ENCODE measurements at regions not wholly inside any gene's neighbourhood (a gene's known extent, or its start where the extent isn't known, plus 50 kb on each side); places are given as distances from the start of the nearest gene placed in this dataset.
A peak's percentile ranks its signal among the peaks of the same experiment; 100 is the strongest.

GRCh38 chr7:26091933-26092332 is 60.1 kb upstream of the NFE2L3 start:
- no peak overlapping the region for H3K4me2 ChIP-seq (ENCODE audit: low read length)
- RAD21 ChIA-PET (ENCODE audit: low non-redundant PET in 1 of 2, low total read pairs in 2 of 2, uncharacterized antibody in 2 of 2, unreplicated experiment in 2 of 2): no interaction called here
- H2AFZ ChIP-seq (ENCODE audit: low read depth, low read length, poor library complexity, severe bottlenecking): peak overlapping the region; percentile 99
- H4K20me1 ChIP-seq (ENCODE audit: insufficient read depth): no peaks in the 10 kb centered on the region
- DNase-seq (ENCODE audit: low read depth, low spot score): no peak
- H3K27ac ChIP-seq (ENCODE audit: low read depth, low read length): no peak overlapping the region
- no peak for TF ChIP-seq SRF (IDR thresholded peaks at IDR 0.05; ENCODE audit: low read depth)
- peak in 2 of 3 experiments; percentile 16 to 38; a peak in 3 of 6 replicates for TF ChIP-seq CTCF (IDR thresholded peaks at IDR 0.05 in 2 of 3, conservative IDR thresholded peaks at IDR 0.05 in 1 of 3; ENCODE audit: borderline replicate concordance in 1 of 3, insufficient read depth in 1 of 3, low read depth in 2 of 3, low read length in 2 of 3)
- TF ChIP-seq YY1 (IDR thresholded peaks at IDR 0.05; ENCODE audit: extremely low read depth, insufficient replicate concordance, low read depth, low read length): no peak
- peak; percentile 76 for ATAC-seq
- POLR2A ChIA-PET: no interaction called here
- BruUV-seq (replicated peaks): no TSS peak
- peaks cover 0 to 3% of the 10 kb centered on the region in 2 experiments; a peak in 1 of 4 replicates for H3K4me1 ChIP-seq (ENCODE audit: control insufficient read depth in 1 of 2, insufficient read depth in 2 of 2, low read length in 2 of 2)
- H3K27me3 ChIP-seq (ENCODE audit: insufficient read depth, low read length): no peaks in the 10 kb centered on the region
- no peaks in the 10 kb centered on the region for H3K79me2 ChIP-seq (ENCODE audit: insufficient read depth, low read length)
- no peaks in the 10 kb centered on the region for H3K9me2 ChIP-seq (ENCODE audit: insufficient read depth)
- no peaks in the 10 kb centered on the region for H3K9me3 ChIP-seq (ENCODE audit: control insufficient read depth in 1 of 2, insufficient read depth in 1 of 2, low read depth in 1 of 2, low read length in 2 of 2)
- no peak overlapping the region for H3K4me3 ChIP-seq (replicated peaks in 1 of 2; ENCODE audit: low read depth in 1 of 2, low read length in 2 of 2)
- intact Hi-C loops (cut with micrococcal nuclease): loop anchor here (1.0 to 5.0 kb wide), 6 partner anchors 60 to 575 kb away; partner anchors contain the start of gene NFE2L3
- CTCF ChIA-PET: interaction anchor here (1.1 to 1.7 kb wide), 2 partner anchors 60 to 273 kb away, joined by 3 to 10 read pairs; partner anchors contain the start of gene NFE2L3
- no peaks in the 10 kb centered on the region for H3K36me3 ChIP-seq (ENCODE audit: control insufficient read depth in 1 of 2, insufficient read depth in 2 of 2, low read length in 2 of 2)
- no peak overlapping the region for H3K9ac ChIP-seq (ENCODE audit: low read length)

DNA sequence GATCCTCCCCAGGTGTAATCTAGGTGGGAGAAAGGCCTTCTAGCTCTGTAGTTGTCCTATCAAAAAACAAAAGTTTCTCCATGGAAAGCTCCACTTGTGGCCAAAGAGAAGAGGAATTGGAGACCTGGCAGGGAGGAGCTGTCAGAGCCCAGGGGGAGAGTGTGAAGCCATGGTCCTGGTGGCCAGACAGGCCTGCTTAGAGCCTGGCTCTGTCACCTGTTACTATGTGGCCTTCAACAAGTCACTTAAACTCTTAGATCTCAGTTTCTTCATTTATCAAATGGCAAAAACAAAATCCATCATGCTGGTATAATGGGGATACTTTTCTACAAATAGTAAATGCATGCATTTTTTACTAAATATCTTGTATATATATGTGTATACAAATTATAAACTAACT is 59.0 kb upstream of the NFE2L3 start:
- Histone ChIP-seq H3K79me2 (ENCODE audit: insufficient read depth, low read length) (no peaks in the 10 kb centered on the region), H3K4me1 (ENCODE audit: control insufficient read depth in 1 of 2, insufficient read depth in 2 of 2, low read length in 2 of 2) (peaks cover 5 to 12% of the 10 kb centered on the region in 2 experiments; a peak in 3 of 4 replicates), H2AFZ (ENCODE audit: low read depth, low read length, poor library complexity, severe bottlenecking) (peak overlapping the region; percentile 44), H3K4me3 (replicated peaks in 1 of 2; ENCODE audit: low read depth in 1 of 2, low read length in 2 of 2) (no peak overlapping the region), H3K4me2 (ENCODE audit: low read length) (no peak overlapping the region), H3K27me3 (ENCODE audit: insufficient read depth, low read length) (no peaks in the 10 kb centered on the region), H3K9me2 (ENCODE audit: insufficient read depth) (no peaks in the 10 kb centered on the region), H3K9me3 (ENCODE audit: control insufficient read depth in 1 of 2, insufficient read depth in 1 of 2, low read depth in 1 of 2, low read length in 2 of 2) (no peaks in the 10 kb centered on the region), H4K20me1 (ENCODE audit: insufficient read depth) (no peaks in the 10 kb centered on the region), H3K27ac (ENCODE audit: low read depth, low read length) (no peak overlapping the region), H3K9ac (ENCODE audit: low read length) (no peak overlapping the region), H3K36me3 (ENCODE audit: control insufficient read depth in 1 of 2, insufficient read depth in 2 of 2, low read length in 2 of 2) (no peaks in the 10 kb centered on the region)
- CTCF ChIA-PET: interaction anchor here (1.0 to 1.7 kb wide), 4 partner anchors 59 to 575 kb away, joined by 3 to 10 read pairs (median 4); partner anchors contain the start of gene NFE2L3
- no peak for ATAC-seq
- POLR2A ChIA-PET: no interaction called here
- RAD21 ChIA-PET (ENCODE audit: low non-redundant PET in 1 of 2, low total read pairs in 2 of 2, uncharacterized antibody in 2 of 2, unreplicated experiment in 2 of 2): interaction anchor here in 1 of 2 experiments (0.6 kb wide), 1 partner anchor 14 kb away, joined by 3 read pairs; no protein-coding TSS in a partner anchor
- intact Hi-C loops (cut with micrococcal nuclease): loop anchor here (5.0 kb wide), 3 partner anchors 59 to 574 kb away; partner anchors contain the start of gene NFE2L3
- DNase-seq (ENCODE audit: low read depth, low spot score): no peak
- no TSS peak for BruUV-seq (replicated peaks)
- no peak for TF ChIP-seq CEBPB (IDR thresholded peaks at IDR 0.05; ENCODE audit: low read depth)
- TF ChIP-seq ELF1 (IDR thresholded peaks at IDR 0.05; ENCODE audit: borderline replicate concordance, low read depth): no peak
- no peak for TF ChIP-seq MAX (IDR thresholded peaks at IDR 0.05)
- TF ChIP-seq FOSL1 (IDR thresholded peaks at IDR 0.05; ENCODE audit: low read depth): no peak
- no peak for TF ChIP-seq YY1 (IDR thresholded peaks at IDR 0.05; ENCODE audit: extremely low read depth, insufficient replicate concordance, low read depth, low read length)
- TF ChIP-seq EZH2phosphoT487 (IDR thresholded peaks at IDR 0.05; ENCODE audit: borderline replicate concordance): no peak
- no peak for TF ChIP-seq ATF3 (IDR thresholded peaks at IDR 0.05)
- no peak for TF ChIP-seq CBX3 (IDR thresholded peaks at IDR 0.05; ENCODE audit: low read depth)
- TF ChIP-seq ZNF274 (IDR thresholded peaks at IDR 0.05; ENCODE audit: low read depth, low read length): no peak
- no peak for TF ChIP-seq REST (IDR thresholded peaks at IDR 0.05; ENCODE audit: low read depth)
- TF ChIP-seq JUND (IDR thresholded peaks at IDR 0.05): no peak
- TF ChIP-seq ZFX (IDR thresholded peaks at IDR 0.05): no peak
- no peak for TF ChIP-seq SIN3A (IDR thresholded peaks at IDR 0.05; ENCODE audit: low read depth)
- TF ChIP-seq EZH2 (IDR thresholded peaks at IDR 0.05): no peak

Measured in HCT116 (cell line).